IPS DF 4.7 (cell line): ENCODE measurements at regions not wholly inside any gene's neighbourhood (a gene's known extent, or its start where the extent isn't known, plus 50 kb on each side); places are given as distances from the start of the nearest gene placed in this dataset.

Source experiments
- DNase-seq: peaks from one replicate; pipeline ENCODE4 v3.0.0-alpha.2; 2013; ENCODE audit warnings: low spot score; ENCODE audit errors: extremely low read depth

- DNase-seq = no peak
These were observed 73.4 kb upstream of the TRPC4 start for GRCh38 chr13:37942929-37943328.

GRCh38 chr13:37934339-37935191 is 65.0 kb upstream of the TRPC4 start:
- no peak for DNase-seq

- DNase-seq = no peak
These were observed 59.7 kb upstream of the TRPC4 start for GRCh38 chr13:37929308-37929707.

- DNase-seq = no peak
These were observed 58.0 kb upstream of the TRPC4 start for GRCh38 chr13:37927561-37927960.

GRCh38 chr13:37925878-37926473 is 56.4 kb upstream of the TRPC4 start:
- DNase-seq = no peak

GRCh38 chr13:37923236-37923635 is 53.7 kb upstream of the TRPC4 start:
- DNase-seq = no peak

GRCh38 chr13:37919329-37919880 is 49.8 kb upstream of the TRPC4 start:
- DNase-seq = no peak
